CD1c-positive myeloid dendritic cell (primary cell): ENCODE measurements at regions not wholly inside any gene's neighbourhood (a gene's known extent, or its start where the extent isn't known, plus 50 kb on each side); places are given as distances from the start of the nearest gene placed in this dataset.
"Not testable (repeated sequence)": the region's sequence is repeated elsewhere in the genome, so short reads cannot be mapped to it uniquely, and the experiment has no call there.

Experiments used
- DNase-seq: peaks from one replicate; pipeline ENCODE4 v3.0.0-alpha.2; 2016; ENCODE audit errors: extremely low spot score

DNA sequence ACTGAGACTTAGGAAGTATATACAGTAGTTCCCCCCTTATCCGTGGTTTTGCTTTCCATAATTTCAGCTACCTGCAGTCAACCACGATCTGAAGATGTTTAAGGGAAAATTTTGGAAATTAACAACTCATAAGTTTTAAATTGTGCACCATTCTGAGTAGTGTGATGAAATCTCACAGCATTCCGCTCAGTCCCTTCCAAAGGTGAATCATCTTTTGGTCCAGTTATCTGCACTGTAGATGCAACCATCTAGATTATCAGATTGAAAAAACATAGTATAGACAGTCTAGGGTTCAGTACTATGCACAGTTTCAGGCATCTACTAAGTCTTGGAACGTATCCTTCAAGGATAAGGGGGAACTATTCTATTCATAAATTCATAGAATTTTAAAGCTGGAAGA lies 109.0 kb downstream of the ANXA3 start:
- no peak for DNase-seq

- DNase-seq, result no peak
Observed at GRCh38 chr4:78661086-78661690, 109.6 kb downstream of the ANXA3 start.

- DNase-seq, result no peak
Observed at GRCh38 chr4:78661921-78662521, 110.5 kb downstream of the ANXA3 start.

DNA sequence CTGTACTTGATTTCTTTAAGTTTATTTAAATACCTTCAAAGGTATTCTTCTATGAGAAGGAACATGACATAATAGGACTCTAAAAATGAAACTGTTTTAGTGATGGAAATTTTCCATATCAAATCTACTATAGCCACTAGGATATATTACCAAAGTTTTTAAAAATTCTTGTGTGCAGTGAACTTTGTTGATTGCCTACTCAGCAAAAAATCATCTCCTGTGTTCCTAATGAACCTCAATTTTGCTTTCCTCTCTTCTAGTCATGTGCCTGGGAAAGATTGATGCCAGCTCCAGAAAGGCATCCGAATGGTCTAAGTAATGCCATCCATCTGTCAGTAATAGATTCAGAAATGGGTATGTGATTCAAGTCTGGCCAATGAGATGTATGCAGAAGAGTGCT lies 111.1 kb downstream of the ANXA3 start:
- no peak for DNase-seq

- DNase-seq, result not testable (repeated sequence)
Observed at GRCh38 chr4:78664296-78664695, 111.9 kb upstream of the BMP2K start.

- no peak for DNase-seq
Observed at GRCh38 chr4:78665216-78665770, 110.9 kb upstream of the BMP2K start.

DNA sequence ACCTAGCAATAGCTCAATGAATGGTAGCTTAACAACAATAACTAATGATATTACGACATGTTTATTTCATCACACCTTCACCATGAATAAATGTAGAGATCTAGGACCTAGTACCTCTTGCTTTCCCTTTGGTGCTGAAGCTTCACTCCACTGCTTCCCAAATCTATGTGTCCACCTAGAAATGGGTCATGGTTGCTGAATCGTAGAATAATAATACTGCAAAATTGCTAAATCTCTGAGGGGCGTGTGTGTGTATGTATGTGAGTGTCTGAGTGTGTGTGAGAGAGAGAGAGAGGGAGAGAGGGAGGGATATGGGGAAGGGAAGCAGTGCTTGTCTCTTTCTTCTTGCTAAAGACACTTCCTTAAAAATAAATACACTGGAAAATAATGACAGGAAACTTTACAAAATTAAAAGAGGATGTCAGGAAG lies 109.3 kb upstream of the BMP2K start:
- peak; percentile 52 for DNase-seq

DNA sequence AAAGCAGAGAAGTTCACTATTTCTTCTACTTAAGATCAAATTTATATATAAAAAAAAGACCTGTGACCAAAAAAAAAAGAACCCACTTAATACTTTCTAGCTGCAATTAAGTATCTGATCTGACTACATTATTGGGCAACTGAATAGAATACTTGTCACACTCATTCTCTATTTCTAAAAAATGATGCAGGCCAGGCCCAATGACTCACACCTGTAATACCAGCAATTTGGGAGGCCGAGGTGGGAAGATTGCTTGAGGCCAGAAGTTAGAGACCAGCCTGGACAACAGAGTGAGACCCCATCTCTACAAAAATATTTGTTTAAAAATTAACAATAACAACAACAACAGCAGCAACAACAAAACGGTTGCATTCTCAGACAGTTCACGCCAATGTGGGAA lies 108.8 kb upstream of the BMP2K start:
- DNase-seq, result peak; percentile 52

- DNase-seq, result peak; percentile 72
Observed at GRCh38 chr4:78667764-78668163, 108.4 kb upstream of the BMP2K start.

DNA sequence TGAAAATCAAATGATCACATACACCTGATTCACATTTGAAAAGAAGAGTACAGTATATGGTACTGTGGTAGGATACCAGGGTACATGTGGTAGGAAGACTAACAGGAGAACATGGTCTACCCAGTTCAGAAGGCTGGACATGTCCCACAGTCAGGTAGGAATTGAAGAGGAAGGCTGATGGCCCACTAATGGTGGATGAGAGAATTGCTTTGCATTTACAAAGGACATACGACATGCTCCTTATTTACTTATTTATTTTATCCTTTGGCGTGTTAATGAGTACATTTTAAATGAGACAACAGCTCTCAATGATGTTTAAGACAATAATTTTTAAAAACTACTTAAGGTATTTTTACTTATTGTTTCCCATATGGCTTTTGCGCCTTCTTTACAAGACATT lies 106.7 kb upstream of the BMP2K start:
- DNase-seq, result no peak

DNA sequence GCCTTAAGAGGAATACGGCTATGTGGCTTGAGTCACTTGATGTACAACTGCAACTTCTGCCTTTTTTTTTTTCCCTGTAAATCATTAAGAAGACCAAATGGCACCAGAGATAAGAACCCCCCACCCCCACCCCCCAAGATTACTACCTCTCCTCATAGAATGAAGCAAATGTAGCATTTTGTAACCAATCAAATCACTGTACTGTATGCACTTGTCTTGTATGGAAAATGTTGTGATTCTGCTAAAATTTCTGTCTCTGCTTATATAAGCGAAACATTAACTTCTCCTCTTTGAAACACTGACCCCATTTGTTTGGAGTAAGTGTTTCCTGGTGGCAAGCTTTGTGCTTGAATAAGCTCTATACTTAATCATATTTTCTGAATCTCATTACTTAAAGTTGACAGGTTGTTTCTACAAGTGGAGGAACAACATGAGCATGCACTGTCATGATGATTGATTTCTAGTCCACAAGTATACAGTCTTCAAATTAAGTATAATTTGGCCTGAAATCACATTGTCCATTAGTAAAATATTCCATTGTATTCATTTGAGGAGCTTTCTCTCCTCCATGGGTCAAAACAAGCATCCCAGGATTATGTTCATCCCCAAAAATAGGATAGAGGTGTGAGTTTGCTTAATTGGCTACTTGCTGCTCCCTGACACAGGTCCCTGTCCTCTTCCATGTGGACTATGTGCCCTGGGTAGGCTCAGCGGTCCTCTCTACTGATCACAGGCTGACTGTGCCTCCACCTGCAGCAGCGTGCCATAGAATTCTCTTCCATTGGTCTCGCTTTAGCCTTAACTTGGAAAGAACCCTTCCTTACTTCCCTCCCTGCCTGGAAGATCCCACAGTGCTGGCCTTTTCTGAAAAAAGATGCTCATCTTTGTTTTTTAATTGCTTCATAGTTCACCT lies 104.0 kb upstream of the BMP2K start:
- DNase-seq, result no peak

- DNase-seq, result no peak
Observed at GRCh38 chr4:78673337-78673736, 102.8 kb upstream of the BMP2K start.

GRCh38 chr4:78675325-78675724 lies 100.8 kb upstream of the BMP2K start:
- DNase-seq, result no peak

- DNase-seq, result no peak
Observed at GRCh38 chr4:78682070-78682469, 94.1 kb upstream of the BMP2K start.

GRCh38 chr4:78683352-78683751 lies 92.8 kb upstream of the BMP2K start:
- DNase-seq, result no peak

- no peak for DNase-seq
Observed at GRCh38 chr4:78684325-78685079, 91.6 kb upstream of the BMP2K start.

DNA sequence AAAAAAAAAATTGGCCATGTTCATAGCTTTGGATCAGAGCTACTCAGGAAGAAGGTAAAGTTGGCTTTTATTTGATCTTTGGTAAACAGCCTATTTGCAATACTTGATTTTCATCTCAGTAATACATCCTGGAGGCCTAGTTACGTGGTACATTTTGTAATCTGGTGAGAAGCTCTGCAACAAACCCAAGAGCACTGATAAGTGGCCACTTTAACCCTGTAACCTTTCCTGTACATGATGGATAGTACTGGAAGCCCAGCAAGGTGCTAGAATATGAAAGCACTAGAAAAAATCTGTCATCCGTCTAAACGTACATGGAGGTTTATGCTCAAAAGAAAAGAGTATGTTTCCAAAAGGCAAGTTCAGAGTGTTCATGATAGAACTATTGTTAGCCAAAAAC lies 88.3 kb upstream of the BMP2K start:
- no peak for DNase-seq

GRCh38 chr4:78688366-78688765 lies 87.8 kb upstream of the BMP2K start:
- no peak for DNase-seq

GRCh38 chr4:78689261-78689660 lies 86.9 kb upstream of the BMP2K start:
- DNase-seq, result no peak

GRCh38 chr4:78689700-78690323 lies 86.3 kb upstream of the BMP2K start:
- DNase-seq, result no peak

DNA sequence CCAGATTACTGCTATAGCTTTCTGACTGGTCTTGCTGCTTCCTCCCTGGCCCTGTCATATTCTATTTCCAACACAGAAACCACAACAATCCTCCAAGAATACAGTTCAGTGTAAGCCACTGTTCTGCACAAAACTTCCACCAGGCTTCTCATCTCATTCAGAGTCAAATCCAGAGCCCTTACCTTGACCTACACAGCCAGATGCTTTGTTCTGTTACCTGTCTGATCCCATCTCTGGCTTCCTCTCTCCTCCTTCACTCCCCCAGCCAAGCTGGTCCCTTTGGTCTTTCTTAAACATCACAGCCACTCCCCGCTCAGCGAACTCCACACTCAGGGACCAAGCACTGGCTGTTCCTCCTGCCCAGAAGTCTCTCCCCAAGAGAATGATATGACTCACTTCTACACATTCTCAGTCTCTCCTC lies 84.8 kb upstream of the BMP2K start:
- DNase-seq, result no peak
